ENCODE measurements at regions not wholly inside any gene's neighbourhood (a gene's known extent, or its start where the extent isn't known, plus 50 kb on each side); places are given as distances from the start of the nearest gene placed in this dataset.

- no peak for TF ChIP-seq CTCF (IDR thresholded peaks at IDR 0.05)
- no peak for TF ChIP-seq POLR2A (IDR thresholded peaks at IDR 0.05; ENCODE audit: low read depth)
- no peak for TF ChIP-seq EP300 (IDR thresholded peaks at IDR 0.05)
- peak; percentile 27 to 32 for TF ChIP-seq POLR2AphosphoS5 (IDR thresholded peaks at IDR 0.05)
Observed at GRCh38 chr9:96020792-96021550, 145.5 kb downstream of the ERCC6L2 start.

Data from esophagus muscularis mucosa (tissue), 4 donors.